Head of caudate nucleus (tissue), 42 donors: ENCODE measurements at regions not wholly inside any gene's neighbourhood (a gene's known extent, or its start where the extent isn't known, plus 50 kb on each side); places are given as distances from the start of the nearest gene placed in this dataset.

Experiments used
- DNase-seq, 42 donors: peaks; one replicate each; pipeline versions ENCODE4 v3.0.0 to v3.0.0-alpha.2; 2020 to 2021; ENCODE audit warnings: mixed read lengths in 7 of 42
- intact Hi-C: fragments of 100-400 bp; cut with DNase I; formaldehyde crosslinking; loops from one replicate; pipeline ENCODE4 v1.15.0; 2022

- DNase-seq: no peak
- intact Hi-C loops: loop anchor here (10.0 kb wide), 1 partner anchor 128 kb away; the partner anchor contains the start of gene SPRED2
These were observed 130.5 kb upstream of the SPRED2 start for GRCh38 chr2:65562890-65563289.

GRCh38 chr2:65558743-65559142 lies 126.3 kb upstream of the SPRED2 start:
- no peak for DNase-seq
- intact Hi-C loops: loop anchor here (5.0 kb wide), 1 partner anchor 291 kb away; no protein-coding TSS in a partner anchor

- intact Hi-C loops: loop anchor here (5.0 kb wide), 1 partner anchor 291 kb away; no protein-coding TSS in a partner anchor
- DNase-seq: no peak
These were observed 125.5 kb upstream of the SPRED2 start for GRCh38 chr2:65557616-65558573.

GRCh38 chr2:65554765-65555591 lies 122.6 kb upstream of the SPRED2 start:
- no peak for DNase-seq
- intact Hi-C loops: loop anchor here (5.0 kb wide), 1 partner anchor 288 kb away; no protein-coding TSS in a partner anchor

- intact Hi-C loops: no loop called here
- DNase-seq: no peak
These were observed 121.2 kb upstream of the SPRED2 start for GRCh38 chr2:65553504-65554074.

- no peak for DNase-seq
- intact Hi-C loops: no loop called here
These were observed 119.1 kb upstream of the SPRED2 start for GRCh38 chr2:65551528-65551927.

GRCh38 chr2:65550246-65550645 lies 117.8 kb upstream of the SPRED2 start:
- intact Hi-C loops: no loop called here
- no peak for DNase-seq

- intact Hi-C loops: no loop called here
These were observed 117.2 kb upstream of the SPRED2 start for GRCh38 chr2:65549631-65550030.

GRCh38 chr2:65549257-65549627 lies 116.8 kb upstream of the SPRED2 start:
- intact Hi-C loops: no loop called here

More at GRCh38 chr2:65549631-65550030, 117.2 kb upstream of the SPRED2 start:
- DNase-seq: no peak

GRCh38 chr2:65548576-65549256 lies 116.3 kb upstream of the SPRED2 start:
- intact Hi-C loops: no loop called here

More at GRCh38 chr2:65549257-65549627, 116.8 kb upstream of the SPRED2 start:
- no peak for DNase-seq

GRCh38 chr2:65548064-65548463 lies 115.7 kb upstream of the SPRED2 start:
- intact Hi-C loops: no loop called here

More at GRCh38 chr2:65548576-65549256, 116.3 kb upstream of the SPRED2 start:
- peak in 1 of 42 donors; percentile 10 for DNase-seq

GRCh38 chr2:65545837-65546805 lies 113.7 kb upstream of the SPRED2 start:
- intact Hi-C loops: no loop called here

More at GRCh38 chr2:65548064-65548463, 115.7 kb upstream of the SPRED2 start:
- DNase-seq: no peak

GRCh38 chr2:65541773-65542172 lies 109.4 kb upstream of the SPRED2 start:
- intact Hi-C loops: no loop called here

More at GRCh38 chr2:65545837-65546805, 113.7 kb upstream of the SPRED2 start:
- no peak for DNase-seq

GRCh38 chr2:65539633-65540032 lies 107.2 kb upstream of the SPRED2 start:
- intact Hi-C loops: no loop called here
- DNase-seq: no peak

More at GRCh38 chr2:65541773-65542172, 109.4 kb upstream of the SPRED2 start:
- no peak for DNase-seq

- no peak for DNase-seq
- intact Hi-C loops: no loop called here
These were observed 105.4 kb upstream of the SPRED2 start for GRCh38 chr2:65537651-65538385.

- no peak for DNase-seq
- intact Hi-C loops: no loop called here
These were observed 104.2 kb upstream of the SPRED2 start for GRCh38 chr2:65536596-65536995.

- intact Hi-C loops: no loop called here
- DNase-seq: no peak
These were observed 100.5 kb upstream of the SPRED2 start for GRCh38 chr2:65532937-65533336.
